K562 (cell line): ENCODE measurements at regions not wholly inside any gene's neighbourhood (a gene's known extent, or its start where the extent isn't known, plus 50 kb on each side); places are given as distances from the start of the nearest gene placed in this dataset.

ENCODE experiments used
- ATAC-seq: fragments of 200-7000 bp; cut with Tn5 transposase; 3 replicates; pipeline ENCODE4 v1.9.1; 2020; ENCODE audit warnings: moderate library complexity
- BruUV-seq: library from RNA; stranded (reverse); fragments of 400-500 nt; replicated peaks from 2 replicates; lab custom pipeline; 2021; lab: Mats Ljungman, UMichigan
- CTCF ChIA-PET: fragments of 300-600 bp; formaldehyde crosslinking; extraction: SDS; loops from one replicate; lab custom pipeline; 2021; ENCODE audit warnings: low intra/inter-chr PET ratio; lab: Yijun Ruan, JAX
- POLR2A ChIA-PET: fragments of 300-600, 350-650 bp; sonication (Branson Sonifier 250); formaldehyde crosslinking; extraction: SDS; loops from one replicate; lab custom pipeline; 2021; ENCODE audit warnings: antibody characterized with exemption, inconsistent platforms; lab: Yijun Ruan, JAX
- DNase-seq, 4 experiments: peaks; one replicate each; pipeline versions ENCODE4 v3.0.0 to v3.0.0-alpha.2; 2011 to 2018; ENCODE audit warnings: low spot score in 3 of 4, mixed read lengths in 3 of 4; ENCODE audit errors: extremely low read depth in 1 of 4
- FAIRE-seq: peaks from 2 replicates; lab custom pipeline; 2011; peaks lifted over from hg19 to GRCh38; lab: Jason Lieb, UNC
- H2AFZ ChIP-seq: 2 replicates; pipeline ENCODE4 v1.6.0; 2011; ENCODE audit warnings: low read depth, low read length, control low read depth, inconsistent platforms
- H3K27ac ChIP-seq: fragments of 200-600 bp; 3 replicates; pipeline ENCODE4 v1.8.0; 2011; ENCODE audit warnings: low read depth, mild to moderate bottlenecking, control low read depth, inconsistent platforms, low read length, moderate library complexity, mixed read lengths; ENCODE audit errors: extremely low read depth
- H3K27me3 ChIP-seq, 2 experiments: fragments of 300-600 bp in 1 of 2; 2 replicates in 1 of 2; 3 replicates in 1 of 2; pipeline versions ENCODE4 v1.6.0 to v1.8.0; 2011; ENCODE audit warnings: inconsistent platforms in 2 of 2, low read length in 2 of 2, mild to moderate bottlenecking in 1 of 2, mixed read lengths in 1 of 2, moderate library complexity in 1 of 2; ENCODE audit not compliant: control insufficient read depth in 2 of 2, insufficient read depth in 2 of 2
- H3K36me3 ChIP-seq: fragments of 300-600 bp; 3 replicates; pipeline ENCODE4 v1.8.0; 2011; ENCODE audit warnings: mild to moderate bottlenecking, low read length, inconsistent platforms; ENCODE audit not compliant: control insufficient read depth, insufficient read depth
- H3K4me1 ChIP-seq, 2 experiments: fragments of 200-600 bp in 1 of 2; replicated peaks in 1 of 2; 2 replicates in 1 of 2; 3 replicates in 1 of 2; pipeline versions ENCODE4 v1.5.1 to v1.8.0; 2011; ENCODE audit warnings: inconsistent platforms in 2 of 2, low read length in 2 of 2, mild to moderate bottlenecking in 1 of 2, mixed read lengths in 1 of 2, moderate library complexity in 1 of 2; ENCODE audit not compliant: control insufficient read depth in 2 of 2, insufficient read depth in 2 of 2
- H3K4me2 ChIP-seq: 2 replicates; pipeline ENCODE4 v1.6.1; 2011; ENCODE audit warnings: low read length, control low read depth, inconsistent platforms, mixed read lengths; ENCODE audit not compliant: insufficient read depth
- H3K4me3 ChIP-seq: fragments of 200-600 bp; sonication (generic), shearing (Covaris generic); 2 replicates; pipeline ENCODE4 v1.5.1; 2016; ENCODE audit warnings: control low read depth, inconsistent platforms
- H3K79me2 ChIP-seq: fragments of 200-600 bp; 3 replicates; pipeline ENCODE4 v1.8.0; 2011; ENCODE audit warnings: low read length, inconsistent platforms; ENCODE audit not compliant: control insufficient read depth, insufficient read depth
- H3K9ac ChIP-seq, 2 experiments: 2 replicates each; pipeline versions ENCODE4 v1.6.0 to v1.6.1; 2011; ENCODE audit warnings: low read depth in 2 of 2, low read length in 2 of 2, control low read depth in 1 of 2, inconsistent platforms in 1 of 2, mild to moderate bottlenecking in 1 of 2, mixed read lengths in 1 of 2; ENCODE audit not compliant: insufficient read depth in 1 of 2
- H3K9me1 ChIP-seq: one replicate; pipeline ENCODE4 v1.6.0; 2011; ENCODE audit warnings: inconsistent platforms, mild to moderate bottlenecking, low read length, moderate library complexity; ENCODE audit not compliant: control insufficient read depth, insufficient read depth
- H3K9me3 ChIP-seq: replicated peaks from 2 replicates; pipeline ENCODE4 v1.5.1; 2011; ENCODE audit warnings: low read depth, low read length, inconsistent platforms; ENCODE audit not compliant: control insufficient read depth, insufficient read depth
- H4K20me1 ChIP-seq: replicated peaks from 2 replicates; pipeline ENCODE4 v1.6.1; 2011; ENCODE audit warnings: low read length, inconsistent platforms, mixed read lengths; ENCODE audit not compliant: control insufficient read depth, insufficient read depth
- HNRNPLL ChIP-seq: fragments of 200-400 bp; formaldehyde crosslinking; IDR thresholded peaks from 2 replicates; pipeline ENCODE4 v1.6.1; 2017; ENCODE audit warnings: low read length, low read depth, mild to moderate bottlenecking; ENCODE audit not compliant: poor library complexity, severe bottlenecking
- JUN ChIP-seq, 2 experiments: sonication (generic) in 1 of 2; formaldehyde crosslinking in 1 of 2; IDR thresholded peaks; 2 replicates each; pipeline versions ENCODE4 v1.6.1 to v1.8.0; 2012 to 2022; ENCODE audit warnings: borderline replicate concordance in 2 of 2, mild to moderate bottlenecking in 2 of 2, improper control_type of control experiment in 1 of 2, low read depth in 1 of 2, low read length in 1 of 2, missing genetic modification reagents in 1 of 2
- KLF6 ChIP-seq: fragments of 250-450 bp; sonication (Bioruptor Pico); IDR thresholded peaks from 2 replicates; pipeline ENCODE4 v1.4.0; 2020; ENCODE audit warnings: mild to moderate bottlenecking, moderate library complexity, borderline replicate concordance
- RAD51 ChIP-seq: fragments of 450-650 bp; IDR thresholded peaks from 2 replicates; pipeline ENCODE4 v1.7.1; 2016; ENCODE audit warnings: low read depth, mild to moderate bottlenecking, borderline replicate concordance
- TFE3 ChIP-seq: fragments of 450-650 bp; formaldehyde crosslinking; IDR thresholded peaks from 2 replicates; pipeline ENCODE4 v1.4.0; 2020; ENCODE audit warnings: mild to moderate bottlenecking, mixed read lengths
- ZNF140 ChIP-seq: fragments of 250-450 bp; sonication (Bioruptor Pico); IDR thresholded peaks from 2 replicates; pipeline ENCODE4 v1.8.0; 2021; ENCODE audit warnings: moderate library complexity, mild to moderate bottlenecking, inconsistent platforms
- ZNF408 ChIP-seq: fragments of 250-450 bp; sonication (Bioruptor Pico); IDR thresholded peaks from 2 replicates; pipeline ENCODE4 v1.4.0; 2020; ENCODE audit warnings: low read depth, mild to moderate bottlenecking, moderate library complexity
- WGBS: fragments of 100-300 bp; shearing (Covaris generic); methylation state at CpG from one replicate; pipeline ENCODE4 v1.1.6; 2016; ENCODE audit warnings: low coverage, mixed read lengths; ENCODE audit not compliant: insufficient coverage; ENCODE audit errors: missing lambda C conversion rate; 5-methylcytosine and 5-hydroxymethylcytosine counted together
- in situ Hi-C: fragments of 300-500 bp; cut with MboI; formaldehyde crosslinking; loops from 4 replicates; pipeline ENCODE4 v1.15.0; 2018; ENCODE audit warnings: inconsistent platforms, mixed read lengths
- intact Hi-C: fragments of 100-400 bp; cut with micrococcal nuclease; formaldehyde crosslinking; loops from 2 replicates; pipeline ENCODE4 v1.14.2; 2022
- TF ChIP-seq, protein P1 (sequence below): sonication (generic); formaldehyde crosslinking; IDR thresholded peaks from 2 replicates; pipeline ENCODE4 v1.8.1; 2023; ENCODE audit warnings: mild to moderate bottlenecking, missing genetic modification reagents

- no TSS peak for BruUV-seq
- no peak overlapping the region for H3K27ac ChIP-seq
- POLR2A ChIA-PET, result no interaction called here
- no peak overlapping the region for H3K9ac ChIP-seq
- H3K79me2 ChIP-seq, result no peaks in the 10 kb centered on the region
- in situ Hi-C loops, result no loop called here
- TF ChIP-seq TFE3 (CRISPR knock-in tag), result no peak
- TF ChIP-seq HNRNPLL, result no peak
- no peak for TF ChIP-seq ZNF140 (CRISPR knock-in tag)
- TF ChIP-seq JUN (IDR thresholded peaks at IDR 0.05; ENCODE audit: borderline replicate concordance, low read depth, low read length), result no peak
- TF ChIP-seq JUN (CRISPR knock-in tag; IDR thresholded peaks at IDR 0.05; ENCODE audit: borderline replicate concordance), result no peak
- TF ChIP-seq, protein P1, sequence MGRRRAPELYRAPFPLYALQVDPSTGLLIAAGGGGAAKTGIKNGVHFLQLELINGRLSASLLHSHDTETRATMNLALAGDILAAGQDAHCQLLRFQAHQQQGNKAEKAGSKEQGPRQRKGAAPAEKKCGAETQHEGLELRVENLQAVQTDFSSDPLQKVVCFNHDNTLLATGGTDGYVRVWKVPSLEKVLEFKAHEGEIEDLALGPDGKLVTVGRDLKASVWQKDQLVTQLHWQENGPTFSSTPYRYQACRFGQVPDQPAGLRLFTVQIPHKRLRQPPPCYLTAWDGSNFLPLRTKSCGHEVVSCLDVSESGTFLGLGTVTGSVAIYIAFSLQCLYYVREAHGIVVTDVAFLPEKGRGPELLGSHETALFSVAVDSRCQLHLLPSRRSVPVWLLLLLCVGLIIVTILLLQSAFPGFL (CRISPR knock-in tag), result no peak
- TF ChIP-seq ZNF408 (CRISPR knock-in tag), result no peak
- no peak for TF ChIP-seq KLF6
- TF ChIP-seq RAD51, result no peak
- intact Hi-C loops, result no loop called here
- H2AFZ ChIP-seq, result no peak overlapping the region
- no peaks in the 10 kb centered on the region for H3K9me3 ChIP-seq
- CTCF ChIA-PET, result no interaction called here
- ATAC-seq (no peak), DNase-seq (no peak), FAIRE-seq (no peak)
- no peaks in the 10 kb centered on the region for H3K27me3 ChIP-seq
- H3K4me3 ChIP-seq, result no peak overlapping the region
- H3K36me3 ChIP-seq, result no peaks in the 10 kb centered on the region
- H3K4me1 ChIP-seq, result no peaks in the 10 kb centered on the region
- no peaks in the 10 kb centered on the region for H3K9me1 ChIP-seq
- no peaks in the 10 kb centered on the region for H4K20me1 ChIP-seq
- WGBS, result 0% methylated on average over 6 of the region's 6 CpGs
- H3K4me2 ChIP-seq, result no peak overlapping the region
Measured at GRCh38 chr18:67805261-67805660, 288.7 kb upstream of the DSEL start.
